ENCODE measurements at regions not wholly inside any gene's neighbourhood (a gene's known extent, or its start where the extent isn't known, plus 50 kb on each side); places are given as distances from the start of the nearest gene placed in this dataset.
"Not testable (repeated sequence)": the region's sequence is repeated elsewhere in the genome, so short reads cannot be mapped to it uniquely, and the experiment has no call there.

DNA sequence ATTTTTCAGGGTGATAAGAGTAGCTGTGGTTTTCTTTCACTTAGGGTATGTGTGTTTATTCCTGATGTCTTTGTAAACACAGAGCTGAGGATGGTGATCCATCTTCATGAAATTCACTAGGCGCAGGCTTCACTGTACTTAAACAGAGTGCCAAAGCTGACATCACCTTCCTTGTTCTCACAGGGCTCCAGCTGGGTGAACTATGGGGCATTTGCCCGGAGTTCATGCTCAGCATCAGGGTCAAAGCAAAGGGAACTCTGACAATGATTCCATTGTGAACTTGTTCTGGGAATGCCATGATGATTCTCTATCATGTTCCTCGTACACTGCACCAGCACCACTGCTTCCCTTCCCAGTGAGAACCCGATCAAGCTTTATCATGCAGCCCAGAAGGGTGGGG is 184.8 kb upstream of the P2RY1 start:
- no peaks in the 10 kb centered on the region for H3K9me3 ChIP-seq (ENCODE audit: control insufficient read depth, low read depth, low read length)
- no peak for TF ChIP-seq EZH2 (IDR thresholded peaks at IDR 0.05; ENCODE audit: low read length)
- TF ChIP-seq, protein P1, sequence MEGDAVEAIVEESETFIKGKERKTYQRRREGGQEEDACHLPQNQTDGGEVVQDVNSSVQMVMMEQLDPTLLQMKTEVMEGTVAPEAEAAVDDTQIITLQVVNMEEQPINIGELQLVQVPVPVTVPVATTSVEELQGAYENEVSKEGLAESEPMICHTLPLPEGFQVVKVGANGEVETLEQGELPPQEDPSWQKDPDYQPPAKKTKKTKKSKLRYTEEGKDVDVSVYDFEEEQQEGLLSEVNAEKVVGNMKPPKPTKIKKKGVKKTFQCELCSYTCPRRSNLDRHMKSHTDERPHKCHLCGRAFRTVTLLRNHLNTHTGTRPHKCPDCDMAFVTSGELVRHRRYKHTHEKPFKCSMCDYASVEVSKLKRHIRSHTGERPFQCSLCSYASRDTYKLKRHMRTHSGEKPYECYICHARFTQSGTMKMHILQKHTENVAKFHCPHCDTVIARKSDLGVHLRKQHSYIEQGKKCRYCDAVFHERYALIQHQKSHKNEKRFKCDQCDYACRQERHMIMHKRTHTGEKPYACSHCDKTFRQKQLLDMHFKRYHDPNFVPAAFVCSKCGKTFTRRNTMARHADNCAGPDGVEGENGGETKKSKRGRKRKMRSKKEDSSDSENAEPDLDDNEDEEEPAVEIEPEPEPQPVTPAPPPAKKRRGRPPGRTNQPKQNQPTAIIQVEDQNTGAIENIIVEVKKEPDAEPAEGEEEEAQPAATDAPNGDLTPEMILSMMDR (optimal IDR thresholded peaks at IDR 0.05 in 1 of 3, IDR thresholded peaks at IDR 0.05 in 1 of 3, conservative IDR thresholded peaks at IDR 0.05 in 1 of 3; ENCODE audit: extremely low read depth in 1 of 3, insufficient read depth in 2 of 3, low read length in 3 of 3) = no peak
- no peak overlapping the region for H3K9ac ChIP-seq (ENCODE audit: control insufficient read depth, extremely low read depth, insufficient read depth, low read length)
- H3K36me3 ChIP-seq (ENCODE audit: control insufficient read depth in 2 of 2, extremely low read depth in 1 of 2, insufficient read depth in 2 of 2, low read length in 2 of 2) = no peaks in the 10 kb centered on the region
- H3K27me3 ChIP-seq (ENCODE audit: control insufficient read depth, extremely low read depth, insufficient read depth, low read length) = no peaks in the 10 kb centered on the region
- H3K4me2 ChIP-seq (ENCODE audit: control insufficient read depth, extremely low read depth, insufficient read depth, low read depth, low read length) = no peak overlapping the region
- dilution Hi-C loops (cut with MboI; ENCODE audit: extremely low pct_ligation_motif_present, low sequenced_read_pairs) = no loop called here
- H4K20me1 ChIP-seq (ENCODE audit: control insufficient read depth, extremely low read depth, insufficient read depth, low read length) = no peaks in the 10 kb centered on the region
- DNase-seq (ENCODE audit: low read depth, low spot score) (no peak), FAIRE-seq (no peak)
- no peak overlapping the region for H2AFZ ChIP-seq (ENCODE audit: control insufficient read depth, low read length)
- no peak overlapping the region for H3K27ac ChIP-seq (ENCODE audit: control insufficient read depth, insufficient read depth, low read length)
- no peak overlapping the region for H3K4me3 ChIP-seq (ENCODE audit: control insufficient read depth in 2 of 3, extremely low read depth in 1 of 3, insufficient read depth in 2 of 3, low read depth in 1 of 3, low read length in 3 of 3)
- no peaks in the 10 kb centered on the region for H3K9me1 ChIP-seq (ENCODE audit: control insufficient read depth, extremely low read depth, insufficient read depth, low read length)
- no peaks in the 10 kb centered on the region for H3K4me1 ChIP-seq (ENCODE audit: control insufficient read depth, extremely low read depth, insufficient read depth, low read length)
- H3K79me2 ChIP-seq (ENCODE audit: control insufficient read depth, insufficient read depth, low read length) = no peaks in the 10 kb centered on the region

DNA sequence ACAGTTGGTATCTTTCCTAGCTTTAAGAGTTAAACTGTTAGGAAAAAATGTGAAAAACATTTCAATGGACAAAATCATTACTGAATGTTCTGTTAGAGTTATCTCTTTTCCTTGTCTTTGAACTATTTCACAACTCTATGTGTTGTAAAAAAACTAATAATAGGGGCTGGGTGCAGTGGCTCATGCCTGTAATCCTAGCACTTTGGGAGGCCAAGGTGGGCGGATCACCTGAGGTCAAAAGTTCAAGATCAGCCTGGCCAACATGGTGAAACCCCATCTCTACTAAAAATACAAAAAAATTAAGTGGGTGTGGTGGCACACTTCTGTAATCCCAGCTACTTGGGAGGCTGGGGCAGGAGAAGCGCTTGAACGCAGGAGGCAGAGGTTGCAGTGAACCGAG is 184.0 kb upstream of the P2RY1 start:
- dilution Hi-C loops (cut with MboI; ENCODE audit: extremely low pct_ligation_motif_present, low sequenced_read_pairs); H3K27me3 ChIP-seq (ENCODE audit: control insufficient read depth, extremely low read depth, insufficient read depth, low read length): not testable (repeated sequence)

DNA sequence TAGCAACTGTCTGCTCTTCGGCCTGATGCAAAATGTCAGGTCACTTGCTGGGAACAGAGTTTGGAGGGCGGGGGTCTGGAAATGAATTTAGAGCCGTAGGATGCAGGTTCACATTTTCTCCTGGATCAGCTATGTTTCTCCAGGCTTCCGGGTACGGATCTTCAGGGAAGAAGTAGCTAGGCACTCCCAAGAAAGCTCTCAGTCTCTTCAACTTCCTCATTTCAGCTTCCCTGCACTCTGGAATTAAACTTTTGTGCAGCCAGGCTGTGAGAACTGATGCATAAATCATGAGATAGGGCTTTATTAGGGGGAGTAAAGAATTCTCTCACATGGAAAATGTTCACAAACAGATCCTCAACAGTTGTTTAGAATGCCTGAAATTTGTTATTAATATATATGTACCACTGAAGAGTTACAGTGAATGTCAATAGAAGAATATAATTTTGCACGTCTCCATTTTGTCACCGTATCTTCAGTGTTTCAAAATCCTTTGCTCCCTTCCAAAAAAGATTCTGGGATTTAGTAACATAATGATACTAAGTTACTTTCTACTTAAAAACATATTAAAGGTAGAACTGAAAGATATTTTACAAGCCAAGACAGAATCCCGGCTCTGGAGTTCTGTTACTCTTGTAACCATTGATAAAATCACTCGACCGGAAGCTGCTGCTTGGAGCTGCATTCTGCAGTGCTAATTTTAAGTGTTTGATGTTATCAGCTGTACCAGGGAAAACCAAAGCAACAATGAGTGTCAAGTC is 178.5 kb upstream of the P2RY1 start:
- Histone ChIP-seq H3K9ac (ENCODE audit: control insufficient read depth, extremely low read depth, insufficient read depth, low read length) (no peak overlapping the region), H3K36me3 (ENCODE audit: control insufficient read depth in 2 of 2, extremely low read depth in 1 of 2, insufficient read depth in 2 of 2, low read length in 2 of 2) (no peaks in the 10 kb centered on the region), H3K9me3 (ENCODE audit: control insufficient read depth, low read depth, low read length) (no peaks in the 10 kb centered on the region), H3K4me3 (ENCODE audit: control insufficient read depth in 2 of 3, extremely low read depth in 1 of 3, insufficient read depth in 2 of 3, low read depth in 1 of 3, low read length in 3 of 3) (no peak overlapping the region), H4K20me1 (ENCODE audit: control insufficient read depth, extremely low read depth, insufficient read depth, low read length) (no peaks in the 10 kb centered on the region), H3K27me3 (ENCODE audit: control insufficient read depth, extremely low read depth, insufficient read depth, low read length) (no peaks in the 10 kb centered on the region), H3K9me1 (ENCODE audit: control insufficient read depth, extremely low read depth, insufficient read depth, low read length) (no peaks in the 10 kb centered on the region), H3K4me1 (ENCODE audit: control insufficient read depth, extremely low read depth, insufficient read depth, low read length) (peaks cover 5% of the 10 kb centered on the region), H3K27ac (ENCODE audit: control insufficient read depth, insufficient read depth, low read length) (no peak overlapping the region), H2AFZ (ENCODE audit: control insufficient read depth, low read length) (peak overlapping the region; percentile 85), H3K4me2 (ENCODE audit: control insufficient read depth, extremely low read depth, insufficient read depth, low read depth, low read length) (peak overlapping the region; percentile 15), H3K79me2 (ENCODE audit: control insufficient read depth, insufficient read depth, low read length) (no peaks in the 10 kb centered on the region)
- TF ChIP-seq, protein P1 (optimal IDR thresholded peaks at IDR 0.05 in 1 of 3, IDR thresholded peaks at IDR 0.05 in 1 of 3, conservative IDR thresholded peaks at IDR 0.05 in 1 of 3; ENCODE audit: extremely low read depth in 1 of 3, insufficient read depth in 2 of 3, low read length in 3 of 3) = no peak
- no peak for TF ChIP-seq EZH2 (IDR thresholded peaks at IDR 0.05; ENCODE audit: low read length)
- FAIRE-seq = no peak
- DNase-seq (ENCODE audit: low read depth, low spot score) = no peak
- dilution Hi-C loops (cut with MboI; ENCODE audit: extremely low pct_ligation_motif_present, low sequenced_read_pairs) = no loop called here

More for the DNA sequence above, 184.0 kb upstream of the P2RY1 start:
- not testable (repeated sequence) for H3K4me2 ChIP-seq (ENCODE audit: control insufficient read depth, extremely low read depth, insufficient read depth, low read depth, low read length); H3K27ac ChIP-seq (ENCODE audit: control insufficient read depth, insufficient read depth, low read length); FAIRE-seq; DNase-seq (ENCODE audit: low read depth, low spot score); H3K36me3 ChIP-seq (ENCODE audit: control insufficient read depth in 2 of 2, extremely low read depth in 1 of 2, insufficient read depth in 2 of 2, low read length in 2 of 2); H4K20me1 ChIP-seq (ENCODE audit: control insufficient read depth, extremely low read depth, insufficient read depth, low read length); H3K9me1 ChIP-seq (ENCODE audit: control insufficient read depth, extremely low read depth, insufficient read depth, low read length); H3K4me3 ChIP-seq (ENCODE audit: control insufficient read depth in 2 of 3, extremely low read depth in 1 of 3, insufficient read depth in 2 of 3, low read depth in 1 of 3, low read length in 3 of 3); H3K79me2 ChIP-seq (ENCODE audit: control insufficient read depth, insufficient read depth, low read length); H2AFZ ChIP-seq (ENCODE audit: control insufficient read depth, low read length); H3K9me3 ChIP-seq (ENCODE audit: control insufficient read depth, low read depth, low read length); H3K4me1 ChIP-seq (ENCODE audit: control insufficient read depth, extremely low read depth, insufficient read depth, low read length); H3K9ac ChIP-seq (ENCODE audit: control insufficient read depth, extremely low read depth, insufficient read depth, low read length)

Measured in keratinocyte (primary cell).